ENCODE measurements at regions not wholly inside any gene's neighbourhood (a gene's known extent, or its start where the extent isn't known, plus 50 kb on each side); places are given as distances from the start of the nearest gene placed in this dataset.

GRCh38 chr3:5750091-5750490 is 562.6 kb downstream of the EDEM1 start:
- no peak for ATAC-seq
- TF ChIP-seq POU6F1 (CRISPR knock-in tag; IDR thresholded peaks at IDR 0.05; ENCODE audit: borderline replicate concordance, low read depth), result no peak
- TF ChIP-seq ZFP30 (CRISPR knock-in tag; IDR thresholded peaks at IDR 0.05), result no peak
- TF ChIP-seq ZNF565 (CRISPR knock-in tag; conservative IDR thresholded peaks at IDR 0.05; ENCODE audit: low read depth), result no peak
- no peak for TF ChIP-seq ESRRG (CRISPR knock-in tag; IDR thresholded peaks at IDR 0.05)
- TF ChIP-seq CSRNP3 (CRISPR knock-in tag; IDR thresholded peaks at IDR 0.05), result no peak
- no peak for TF ChIP-seq OSR1 (CRISPR knock-in tag; IDR thresholded peaks at IDR 0.05)
- TF ChIP-seq CSDC2 (CRISPR knock-in tag; IDR thresholded peaks at IDR 0.05), result no peak
- TF ChIP-seq RARB (CRISPR knock-in tag; IDR thresholded peaks at IDR 0.05), result no peak
- TF ChIP-seq CREB5 (CRISPR knock-in tag; IDR thresholded peaks at IDR 0.05; ENCODE audit: low read depth), result no peak
- no peak for TF ChIP-seq BACH2 (CRISPR knock-in tag; IDR thresholded peaks at IDR 0.05; ENCODE audit: borderline replicate concordance)
- no peak for TF ChIP-seq ARNTL (CRISPR knock-in tag; IDR thresholded peaks at IDR 0.05; ENCODE audit: borderline replicate concordance, low read depth)
- TF ChIP-seq PATZ1 (CRISPR knock-in tag; IDR thresholded peaks at IDR 0.05; ENCODE audit: borderline replicate concordance), result no peak
- TF ChIP-seq ISL1 (CRISPR knock-in tag; IDR thresholded peaks at IDR 0.05), result no peak
- TF ChIP-seq SNAI2 (CRISPR knock-in tag; IDR thresholded peaks at IDR 0.05), result no peak
- TF ChIP-seq GLIS3 (CRISPR knock-in tag; IDR thresholded peaks at IDR 0.05), result no peak
- TF ChIP-seq TCF4 (CRISPR knock-in tag; IDR thresholded peaks at IDR 0.05; ENCODE audit: borderline replicate concordance), result no peak
- no peak for TF ChIP-seq ZFP3 (CRISPR knock-in tag; IDR thresholded peaks at IDR 0.05)

GRCh38 chr3:5750874-5751640 is 563.5 kb downstream of the EDEM1 start:
- ATAC-seq, result no peak
- TF ChIP-seq ZFP30 (CRISPR knock-in tag; IDR thresholded peaks at IDR 0.05), result no peak
- TF ChIP-seq ESRRG (CRISPR knock-in tag; IDR thresholded peaks at IDR 0.05), result no peak
- no peak for TF ChIP-seq CSRNP3 (CRISPR knock-in tag; IDR thresholded peaks at IDR 0.05)
- TF ChIP-seq CREB5 (CRISPR knock-in tag; IDR thresholded peaks at IDR 0.05; ENCODE audit: low read depth), result no peak
- TF ChIP-seq ZNF70 (CRISPR knock-in tag; IDR thresholded peaks at IDR 0.05), result no peak
- no peak for TF ChIP-seq ZNF565 (CRISPR knock-in tag; conservative IDR thresholded peaks at IDR 0.05; ENCODE audit: low read depth)
- no peak for TF ChIP-seq SNAI2 (CRISPR knock-in tag; IDR thresholded peaks at IDR 0.05)
- TF ChIP-seq ISL1 (CRISPR knock-in tag; IDR thresholded peaks at IDR 0.05), result no peak
- TF ChIP-seq GLIS3 (CRISPR knock-in tag; IDR thresholded peaks at IDR 0.05), result no peak
- no peak for TF ChIP-seq ZNF8 (CRISPR knock-in tag; IDR thresholded peaks at IDR 0.05)
- no peak for TF ChIP-seq PATZ1 (CRISPR knock-in tag; IDR thresholded peaks at IDR 0.05; ENCODE audit: borderline replicate concordance)
- no peak for TF ChIP-seq PPARA (CRISPR knock-in tag; IDR thresholded peaks at IDR 0.05; ENCODE audit: borderline replicate concordance)
- TF ChIP-seq TSHZ2 (CRISPR knock-in tag; IDR thresholded peaks at IDR 0.05), result no peak
- TF ChIP-seq ARNTL (CRISPR knock-in tag; IDR thresholded peaks at IDR 0.05; ENCODE audit: borderline replicate concordance, low read depth), result no peak
- TF ChIP-seq ZC3H10 (CRISPR knock-in tag; IDR thresholded peaks at IDR 0.05), result no peak
